Fibroblast of skin of back (primary cell): ENCODE measurements at regions not wholly inside any gene's neighbourhood (a gene's known extent, or its start where the extent isn't known, plus 50 kb on each side); places are given as distances from the start of the nearest gene placed in this dataset.
"Not testable (repeated sequence)": the region's sequence is repeated elsewhere in the genome, so short reads cannot be mapped to it uniquely, and the experiment has no call there.

Source experiments
- DNase-seq: peaks from one replicate; pipeline ENCODE4 v3.0.0-alpha.2; 2013

- DNase-seq: no peak
Observed at GRCh38 chr17:11182430-11182829, 58.6 kb upstream of the SHISA6 start.

GRCh38 chr17:11178581-11178980 is 62.4 kb upstream of the SHISA6 start:
- DNase-seq: no peak

GRCh38 chr17:11177340-11177739 is 63.7 kb upstream of the SHISA6 start:
- DNase-seq: no peak

GRCh38 chr17:11176549-11176948 is 64.5 kb upstream of the SHISA6 start:
- no peak for DNase-seq

- no peak for DNase-seq
Observed at GRCh38 chr17:11170881-11171280, 70.1 kb upstream of the SHISA6 start.

GRCh38 chr17:11151818-11152425 is 89.1 kb upstream of the SHISA6 start:
- DNase-seq: no peak

- DNase-seq: not testable (repeated sequence)
Observed at GRCh38 chr17:11150906-11151511, 90.0 kb upstream of the SHISA6 start.

GRCh38 chr17:11144358-11145233 is 96.4 kb upstream of the SHISA6 start:
- peak; percentile 49 for DNase-seq

GRCh38 chr17:11142231-11142630 is 98.8 kb upstream of the SHISA6 start:
- DNase-seq: no peak

GRCh38 chr17:11140501-11140900 is 100.5 kb upstream of the SHISA6 start:
- DNase-seq: no peak

- DNase-seq: peak; percentile 14
Observed at GRCh38 chr17:11140043-11140442, 101.0 kb upstream of the SHISA6 start.

GRCh38 chr17:11138023-11138422 is 103.0 kb upstream of the SHISA6 start:
- DNase-seq: no peak

- no peak for DNase-seq
Observed at GRCh38 chr17:11135819-11136218, 105.2 kb upstream of the SHISA6 start.

GRCh38 chr17:11130367-11130766 is 110.6 kb upstream of the SHISA6 start:
- no peak for DNase-seq

GRCh38 chr17:11122908-11123307 is 118.1 kb upstream of the SHISA6 start:
- no peak for DNase-seq

GRCh38 chr17:11121341-11121985 is 119.5 kb upstream of the SHISA6 start:
- DNase-seq: no peak

- no peak for DNase-seq
Observed at GRCh38 chr17:11109106-11109505, 131.9 kb upstream of the SHISA6 start.

- no peak for DNase-seq
Observed at GRCh38 chr17:11105141-11105540, 135.9 kb upstream of the SHISA6 start.

GRCh38 chr17:11097121-11097520 is 143.9 kb upstream of the SHISA6 start:
- no peak for DNase-seq

GRCh38 chr17:11094331-11094730 is 146.7 kb upstream of the SHISA6 start:
- DNase-seq: no peak

GRCh38 chr17:11086646-11087340 is 154.2 kb upstream of the SHISA6 start:
- DNase-seq: no peak

GRCh38 chr17:11082559-11082958 is 158.5 kb upstream of the SHISA6 start:
- DNase-seq: no peak

- DNase-seq: no peak
Observed at GRCh38 chr17:11081342-11081741, 159.7 kb upstream of the SHISA6 start.
